ENCODE measurements at regions not wholly inside any gene's neighbourhood (a gene's known extent, or its start where the extent isn't known, plus 50 kb on each side); places are given as distances from the start of the nearest gene placed in this dataset.

GRCh38 chr11:103844327-103845215 is 191.9 kb upstream of the DDI1 start:
- TF ChIP-seq CTCF (CRISPR knock-in tag; IDR thresholded peaks at IDR 0.05) = no peak
- TF ChIP-seq GABPA (IDR thresholded peaks at IDR 0.05; ENCODE audit: low read depth, low read length) = no peak
- TF ChIP-seq GABPA (CRISPR knock-in tag; IDR thresholded peaks at IDR 0.05; ENCODE audit: low read depth) = no peak
- no peak for TF ChIP-seq PRPF4 (IDR thresholded peaks at IDR 0.05; ENCODE audit: low read depth, low read length, poor library complexity, severe bottlenecking)
- TF ChIP-seq TBL1XR1 (IDR thresholded peaks at IDR 0.05; ENCODE audit: borderline replicate concordance, low read length, partially characterized antibody) = no peak
- no peak for TF ChIP-seq ZNF121 (CRISPR knock-in tag; IDR thresholded peaks at IDR 0.05)
- TF ChIP-seq RBM39 (IDR thresholded peaks at IDR 0.05; ENCODE audit: low read depth, low read length, poor library complexity, severe bottlenecking) = no peak
- no peak for TF ChIP-seq SRSF1 (optimal IDR thresholded peaks at IDR 0.05; ENCODE audit: low read depth, low read length)
- TF ChIP-seq RXRA (CRISPR knock-in tag; IDR thresholded peaks at IDR 0.05) = no peak
- no peak for TF ChIP-seq ZKSCAN5 (CRISPR knock-in tag; IDR thresholded peaks at IDR 0.05)
- no peak for TF ChIP-seq MAZ (IDR thresholded peaks at IDR 0.05; ENCODE audit: borderline replicate concordance, low read depth, low read length)
- no peak for TF ChIP-seq MAZ (CRISPR knock-in tag; IDR thresholded peaks at IDR 0.05; ENCODE audit: low read depth)
- TF ChIP-seq ZFP82 (CRISPR knock-in tag; IDR thresholded peaks at IDR 0.05; ENCODE audit: borderline replicate concordance) = no peak

All from HepG2 (cell line).